ENCODE measurements at regions not wholly inside any gene's neighbourhood (a gene's known extent, or its start where the extent isn't known, plus 50 kb on each side); places are given as distances from the start of the nearest gene placed in this dataset.

GRCh38 chr20:11051136-11051535, 377.3 kb upstream of the JAG1 start:
- no TSS peak for BruUV-seq (replicated peaks)
- ATAC-seq: no peak
- no peak overlapping the region for H3K27ac ChIP-seq (ENCODE audit: low read length)
- TF ChIP-seq CTCF (IDR thresholded peaks at IDR 0.05): no peak
- no peak for TF ChIP-seq REST (IDR thresholded peaks at IDR 0.05; ENCODE audit: insufficient read depth in 1 of 2, low read depth in 2 of 2, low read length in 1 of 2)
- no peak for TF ChIP-seq SIN3A (IDR thresholded peaks at IDR 0.05; ENCODE audit: borderline replicate concordance, insufficient read depth, low read depth, low read length)
- H3K36me3 ChIP-seq (ENCODE audit: control insufficient read depth, insufficient read depth, low read length): no peaks in the 10 kb centered on the region
- intact Hi-C loops (cut with micrococcal nuclease; ENCODE audit: unreplicated experiment) (no loop called here), in situ Hi-C loops (cut with HindIII; ENCODE audit: low pct_unique_long_range_greater_than_20kb, low sequenced_read_pairs) (no loop called here)
- DNase-seq (ENCODE audit: low read depth, low spot score): no peak
- H3K4me3 ChIP-seq (ENCODE audit: low read depth in 2 of 2, low read length in 2 of 2): no peak overlapping the region
- H3K9me3 ChIP-seq (ENCODE audit: control insufficient read depth, insufficient read depth, low read depth, low read length): no peaks in the 10 kb centered on the region
- POLR2A ChIA-PET: no interaction called here
- no peaks in the 10 kb centered on the region for H3K4me1 ChIP-seq (ENCODE audit: control insufficient read depth, insufficient read depth, low read length)
- H3K27me3 ChIP-seq (ENCODE audit: control insufficient read depth, insufficient read depth, low read length): no peaks in the 10 kb centered on the region
- CTCF ChIA-PET: no interaction called here

- H3K4me3 ChIP-seq (ENCODE audit: low read depth in 2 of 2, low read length in 2 of 2): no peak overlapping the region
- TF ChIP-seq SIN3A (IDR thresholded peaks at IDR 0.05; ENCODE audit: borderline replicate concordance, insufficient read depth, low read depth, low read length): no peak
- TF ChIP-seq REST (IDR thresholded peaks at IDR 0.05; ENCODE audit: insufficient read depth in 1 of 2, low read depth in 2 of 2, low read length in 1 of 2): no peak
- TF ChIP-seq CTCF (IDR thresholded peaks at IDR 0.05): no peak
- no peak for TF ChIP-seq TCF7L2 (IDR thresholded peaks at IDR 0.05; ENCODE audit: low read depth, low read length)
- TF ChIP-seq POLR2AphosphoS5 (IDR thresholded peaks at IDR 0.05; ENCODE audit: low read depth, low read length): no peak
- ATAC-seq (no peak), DNase-seq (ENCODE audit: low read depth, low spot score) (no peak)
- POLR2A ChIA-PET: no interaction called here
- BruUV-seq (replicated peaks): no TSS peak
- H3K27me3 ChIP-seq (ENCODE audit: control insufficient read depth, insufficient read depth, low read length): no peaks in the 10 kb centered on the region
- H3K4me1 ChIP-seq (ENCODE audit: control insufficient read depth, insufficient read depth, low read length): no peaks in the 10 kb centered on the region
- intact Hi-C loops (cut with micrococcal nuclease; ENCODE audit: unreplicated experiment): no loop called here
- in situ Hi-C loops (cut with HindIII; ENCODE audit: low pct_unique_long_range_greater_than_20kb, low sequenced_read_pairs): no loop called here
- CTCF ChIA-PET: no interaction called here
- H3K27ac ChIP-seq (ENCODE audit: low read length): no peak overlapping the region
- no peaks in the 10 kb centered on the region for H3K36me3 ChIP-seq (ENCODE audit: control insufficient read depth, insufficient read depth, low read length)
- H3K9me3 ChIP-seq (ENCODE audit: control insufficient read depth, insufficient read depth, low read depth, low read length): no peaks in the 10 kb centered on the region
Observed at GRCh38 chr20:11053310-11053709, 379.5 kb upstream of the JAG1 start.

Measured in Panc1 (cell line).